ENCODE measurements at regions not wholly inside any gene's neighbourhood (a gene's known extent, or its start where the extent isn't known, plus 50 kb on each side); places are given as distances from the start of the nearest gene placed in this dataset.
A peak's percentile ranks its signal among the peaks of the same experiment; 100 is the strongest.

GRCh38 chr16:79971237-79971572, 370.7 kb upstream of the MAF start:
- H3K4me3 ChIP-seq (ENCODE audit: low read depth, low read length): no peak overlapping the region
- no peak for DNase-seq (ENCODE audit: low read depth)
- no peak for TF ChIP-seq CTCF (conservative IDR thresholded peaks at IDR 0.05; ENCODE audit: low read depth, low read length)

GRCh38 chr16:79970551-79971236, 370.2 kb upstream of the MAF start:
- H3K4me3 ChIP-seq (ENCODE audit: low read depth, low read length): no peak overlapping the region
- DNase-seq (ENCODE audit: low read depth): peak; percentile 12
- no peak for TF ChIP-seq CTCF (conservative IDR thresholded peaks at IDR 0.05; ENCODE audit: low read depth, low read length)

- no peak overlapping the region for H3K4me3 ChIP-seq (ENCODE audit: low read depth, low read length)
- DNase-seq (ENCODE audit: low read depth): no peak
- TF ChIP-seq CTCF (conservative IDR thresholded peaks at IDR 0.05; ENCODE audit: low read depth, low read length): no peak
These were observed 369.6 kb upstream of the MAF start for GRCh38 chr16:79970087-79970486.

- H3K4me3 ChIP-seq (ENCODE audit: low read depth, low read length): no peak overlapping the region
- no peak for DNase-seq (ENCODE audit: low read depth)
- no peak for TF ChIP-seq CTCF (conservative IDR thresholded peaks at IDR 0.05; ENCODE audit: low read depth, low read length)
These were observed 368.9 kb upstream of the MAF start for GRCh38 chr16:79969458-79969857.

- DNase-seq (ENCODE audit: low read depth): no peak
- no peak for TF ChIP-seq CTCF (conservative IDR thresholded peaks at IDR 0.05; ENCODE audit: low read depth, low read length)
- H3K4me3 ChIP-seq (ENCODE audit: low read depth, low read length): no peak overlapping the region
These were observed 365.7 kb upstream of the MAF start for GRCh38 chr16:79966226-79966625.

GRCh38 chr16:79965718-79966117, 365.2 kb upstream of the MAF start:
- TF ChIP-seq CTCF (conservative IDR thresholded peaks at IDR 0.05; ENCODE audit: low read depth, low read length): no peak
- no peak for DNase-seq (ENCODE audit: low read depth)
- H3K4me3 ChIP-seq (ENCODE audit: low read depth, low read length): no peak overlapping the region

GRCh38 chr16:79964104-79964503, 363.6 kb upstream of the MAF start:
- DNase-seq (ENCODE audit: low read depth): no peak
- no peak overlapping the region for H3K4me3 ChIP-seq (ENCODE audit: low read depth, low read length)
- no peak for TF ChIP-seq CTCF (conservative IDR thresholded peaks at IDR 0.05; ENCODE audit: low read depth, low read length)
